ENCODE measurements at regions not wholly inside any gene's neighbourhood (a gene's known extent, or its start where the extent isn't known, plus 50 kb on each side); places are given as distances from the start of the nearest gene placed in this dataset.

DNA sequence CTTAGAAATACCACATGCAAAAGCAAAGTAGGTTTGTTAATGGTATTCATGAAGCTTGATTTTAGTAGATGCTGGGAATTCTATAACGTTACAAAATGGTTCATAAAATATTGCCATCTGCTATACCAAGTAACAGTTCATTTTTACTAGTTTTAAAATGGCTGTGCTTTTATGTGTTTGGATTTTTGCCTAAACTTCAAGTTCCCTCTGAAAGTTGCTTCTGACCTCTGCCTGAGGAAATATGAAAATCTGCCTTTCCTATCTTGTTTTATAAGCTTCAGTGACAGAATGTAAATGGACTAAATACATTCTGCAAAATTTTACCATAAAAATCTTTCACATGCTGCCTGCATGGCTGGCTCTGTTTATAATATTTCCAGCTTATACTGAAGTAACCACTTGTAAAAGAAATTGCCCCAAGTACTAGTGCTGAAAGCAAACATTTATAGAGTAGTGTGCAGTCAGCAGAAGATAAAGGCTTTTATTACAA lies 560.7 kb upstream of the ROBO2 start:
- TF ChIP-seq, protein P1, sequence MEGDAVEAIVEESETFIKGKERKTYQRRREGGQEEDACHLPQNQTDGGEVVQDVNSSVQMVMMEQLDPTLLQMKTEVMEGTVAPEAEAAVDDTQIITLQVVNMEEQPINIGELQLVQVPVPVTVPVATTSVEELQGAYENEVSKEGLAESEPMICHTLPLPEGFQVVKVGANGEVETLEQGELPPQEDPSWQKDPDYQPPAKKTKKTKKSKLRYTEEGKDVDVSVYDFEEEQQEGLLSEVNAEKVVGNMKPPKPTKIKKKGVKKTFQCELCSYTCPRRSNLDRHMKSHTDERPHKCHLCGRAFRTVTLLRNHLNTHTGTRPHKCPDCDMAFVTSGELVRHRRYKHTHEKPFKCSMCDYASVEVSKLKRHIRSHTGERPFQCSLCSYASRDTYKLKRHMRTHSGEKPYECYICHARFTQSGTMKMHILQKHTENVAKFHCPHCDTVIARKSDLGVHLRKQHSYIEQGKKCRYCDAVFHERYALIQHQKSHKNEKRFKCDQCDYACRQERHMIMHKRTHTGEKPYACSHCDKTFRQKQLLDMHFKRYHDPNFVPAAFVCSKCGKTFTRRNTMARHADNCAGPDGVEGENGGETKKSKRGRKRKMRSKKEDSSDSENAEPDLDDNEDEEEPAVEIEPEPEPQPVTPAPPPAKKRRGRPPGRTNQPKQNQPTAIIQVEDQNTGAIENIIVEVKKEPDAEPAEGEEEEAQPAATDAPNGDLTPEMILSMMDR (IDR thresholded peaks at IDR 0.05; ENCODE audit: low read depth, low read length, missing control alignments): no peak
- no peak for DNase-seq (ENCODE audit: extremely low read depth, low read depth)
- H3K4me3 ChIP-seq (replicated peaks; ENCODE audit: low read depth, low read length): no peak overlapping the region

DNA sequence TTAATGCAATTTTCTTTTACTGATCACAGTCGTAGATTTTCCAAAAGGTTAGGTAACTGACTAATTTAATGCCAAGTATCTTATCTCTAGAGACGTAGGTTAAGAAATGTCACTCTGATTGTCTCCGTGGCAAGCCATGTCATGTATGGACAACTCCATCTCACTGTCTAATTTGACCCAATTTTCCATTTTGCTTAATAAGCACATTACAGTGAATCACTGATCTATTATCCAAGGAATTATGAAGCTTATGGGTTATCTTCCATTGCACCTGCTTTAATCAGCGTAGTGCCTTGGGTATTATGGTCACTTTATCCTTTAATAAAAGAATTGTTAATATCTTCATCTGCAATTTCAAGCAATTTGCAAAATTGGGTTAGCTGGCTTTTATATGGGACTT lies 557.4 kb upstream of the ROBO2 start:
- H3K4me3 ChIP-seq (replicated peaks; ENCODE audit: low read depth, low read length): no peak overlapping the region
- TF ChIP-seq, protein P1 (IDR thresholded peaks at IDR 0.05; ENCODE audit: low read depth, low read length, missing control alignments): no peak
- DNase-seq (ENCODE audit: extremely low read depth, low read depth): no peak

DNA sequence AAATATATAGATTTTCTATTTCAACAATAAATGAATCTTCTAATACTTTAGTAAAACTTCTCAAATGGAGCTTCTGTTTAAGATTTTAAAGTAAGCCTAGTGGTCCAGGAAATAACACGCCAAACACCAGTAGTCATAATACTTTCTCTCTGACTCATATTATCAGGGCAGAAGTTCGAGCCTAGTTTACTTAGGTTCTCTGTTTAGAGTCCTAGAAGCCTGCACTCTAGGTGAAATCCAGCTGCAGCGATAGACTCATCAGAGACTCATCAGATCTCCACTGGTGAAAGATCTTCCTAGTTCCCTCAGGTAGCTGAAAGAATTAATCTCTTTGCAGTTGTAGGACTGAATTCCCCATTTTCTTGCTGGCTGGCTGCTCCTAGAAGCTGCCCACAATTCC lies 552.5 kb upstream of the ROBO2 start:
- H3K4me3 ChIP-seq (replicated peaks; ENCODE audit: low read depth, low read length): no peak overlapping the region
- TF ChIP-seq, protein P1 (IDR thresholded peaks at IDR 0.05; ENCODE audit: low read depth, low read length, missing control alignments): no peak
- no peak for DNase-seq (ENCODE audit: extremely low read depth, low read depth)

DNA sequence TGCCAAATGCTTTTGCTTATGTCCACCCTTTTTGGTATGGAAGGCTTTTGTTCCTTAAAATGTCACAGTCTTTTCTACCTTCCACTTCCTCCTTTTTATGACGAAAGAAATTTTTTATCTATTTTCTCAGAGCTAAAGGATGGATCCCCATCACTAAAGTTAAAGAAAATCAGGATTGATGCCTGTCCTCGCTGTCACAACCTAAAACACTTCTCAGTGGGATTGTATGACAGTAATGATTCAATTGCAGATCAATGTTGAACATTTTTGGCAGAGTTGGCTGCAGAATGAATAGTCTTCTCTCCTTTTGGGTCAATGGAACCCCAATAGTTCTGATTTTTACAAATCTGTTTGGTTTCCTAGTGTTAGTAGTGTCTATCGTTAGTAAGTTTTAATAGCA lies 549.8 kb upstream of the ROBO2 start:
- no peak for DNase-seq (ENCODE audit: extremely low read depth, low read depth)
- TF ChIP-seq, protein P1 (IDR thresholded peaks at IDR 0.05; ENCODE audit: low read depth, low read length, missing control alignments): no peak
- H3K4me3 ChIP-seq (replicated peaks; ENCODE audit: low read depth, low read length): no peak overlapping the region

DNA sequence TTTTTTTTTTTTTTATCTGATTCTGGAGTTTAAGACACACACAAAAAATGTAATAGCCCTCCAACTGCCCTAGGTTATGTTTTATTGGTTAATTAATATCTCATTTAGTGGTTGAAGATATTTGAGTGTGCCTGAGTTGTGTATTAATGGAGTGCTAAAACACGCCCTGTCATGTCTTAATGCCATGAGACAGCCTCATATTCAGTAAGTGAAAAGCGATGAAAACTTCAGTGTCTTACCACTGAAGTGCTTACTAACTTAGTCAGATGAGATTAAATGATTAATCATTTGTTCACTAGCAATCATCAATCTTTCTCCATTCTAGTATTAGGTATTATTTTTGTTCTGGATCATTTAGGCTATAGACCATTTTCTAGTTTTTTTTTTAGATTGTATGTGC lies 544.7 kb upstream of the ROBO2 start:
- no peak for DNase-seq (ENCODE audit: extremely low read depth, low read depth)
- no peak overlapping the region for H3K4me3 ChIP-seq (replicated peaks; ENCODE audit: low read depth, low read length)

DNA sequence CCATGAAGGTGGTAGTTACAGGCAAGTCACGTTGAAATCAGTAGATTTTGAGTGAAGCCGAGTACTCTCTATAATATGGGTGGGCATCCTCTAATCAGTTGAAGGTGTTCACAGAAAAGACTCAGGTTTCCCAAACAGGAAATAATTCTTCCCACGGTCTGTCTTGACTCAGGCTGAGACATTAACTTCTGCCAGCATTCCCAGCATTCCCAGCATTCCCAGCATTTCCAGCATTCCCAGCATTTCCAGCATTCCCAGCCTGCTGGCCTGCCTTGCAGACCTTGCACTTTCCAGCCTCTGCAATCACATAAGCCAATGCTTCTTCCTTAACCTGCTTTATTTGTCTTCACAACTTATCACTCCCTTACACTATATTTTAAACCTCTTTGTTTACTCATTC lies 542.3 kb upstream of the ROBO2 start:
- TF ChIP-seq, protein P1 (IDR thresholded peaks at IDR 0.05; ENCODE audit: low read depth, low read length, missing control alignments): no peak
- no peak overlapping the region for H3K4me3 ChIP-seq (replicated peaks; ENCODE audit: low read depth, low read length)
- no peak for DNase-seq (ENCODE audit: extremely low read depth, low read depth)

More for the DNA sequence above, 544.7 kb upstream of the ROBO2 start:
- TF ChIP-seq, protein P1 (IDR thresholded peaks at IDR 0.05; ENCODE audit: low read depth, low read length, missing control alignments): no peak

DNA sequence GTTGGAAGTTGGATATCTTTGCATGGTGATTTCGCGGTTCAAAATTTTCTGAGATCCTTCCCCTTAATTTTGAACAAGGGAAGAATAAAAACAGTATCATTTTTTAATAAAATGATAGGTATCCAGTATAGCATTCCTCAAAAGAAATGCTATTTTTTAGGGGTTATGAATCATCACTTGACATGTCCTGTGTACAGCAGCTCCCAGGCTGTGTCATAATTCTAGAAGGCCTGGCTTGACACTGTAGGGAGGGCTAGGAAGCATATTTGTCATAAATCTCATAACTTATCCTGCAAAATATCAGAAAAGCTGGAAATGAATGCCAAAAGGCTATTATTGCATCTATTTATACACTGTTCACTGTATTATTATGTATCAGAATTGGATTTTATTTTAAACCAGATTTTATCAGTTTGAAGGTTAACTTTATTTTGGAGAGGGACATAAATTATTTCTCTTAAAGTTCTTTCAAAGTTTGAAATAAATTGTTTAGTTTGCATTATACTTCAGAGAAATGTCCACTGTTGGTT lies 539.1 kb upstream of the ROBO2 start:
- TF ChIP-seq, protein P1 (IDR thresholded peaks at IDR 0.05; ENCODE audit: low read depth, low read length, missing control alignments): no peak
- no peak overlapping the region for H3K4me3 ChIP-seq (replicated peaks; ENCODE audit: low read depth, low read length)
- DNase-seq (ENCODE audit: extremely low read depth, low read depth): no peak
